ENCODE measurements at regions not wholly inside any gene's neighbourhood (a gene's known extent, or its start where the extent isn't known, plus 50 kb on each side); places are given as distances from the start of the nearest gene placed in this dataset.
A peak's percentile ranks its signal among the peaks of the same experiment; 100 is the strongest.
"Not testable (repeated sequence)": the region's sequence is repeated elsewhere in the genome, so short reads cannot be mapped to it uniquely, and the experiment has no call there.

- no peak for DNase-seq (ENCODE audit: low spot score)
Measured at GRCh38 chr4:56142088-56142487, 193.3 kb downstream of the CEP135 start.

- DNase-seq (ENCODE audit: low spot score), result no peak
Measured at GRCh38 chr4:56139241-56139827, 190.6 kb downstream of the CEP135 start.

- DNase-seq (ENCODE audit: low spot score), result not testable (repeated sequence)
Measured at GRCh38 chr4:56134834-56135233, 186.1 kb downstream of the CEP135 start.

GRCh38 chr4:56134266-56134665 is 185.5 kb downstream of the CEP135 start:
- DNase-seq (ENCODE audit: low spot score), result peak; percentile 23

- DNase-seq (ENCODE audit: low spot score), result no peak
Measured at GRCh38 chr4:56132835-56133234, 184.1 kb downstream of the CEP135 start.

GRCh38 chr4:56132188-56132587 is 183.4 kb downstream of the CEP135 start:
- not testable (repeated sequence) for DNase-seq (ENCODE audit: low spot score)

- DNase-seq (ENCODE audit: low spot score), result no peak
Measured at GRCh38 chr4:56130606-56131155, 181.9 kb downstream of the CEP135 start.

- DNase-seq (ENCODE audit: low spot score), result peak; percentile 33
Measured at GRCh38 chr4:56129431-56129861, 180.7 kb downstream of the CEP135 start.

GRCh38 chr4:56128213-56128612 is 179.5 kb downstream of the CEP135 start:
- no peak for DNase-seq (ENCODE audit: low spot score)

- DNase-seq (ENCODE audit: low spot score), result no peak
Measured at GRCh38 chr4:56127716-56128115, 179.0 kb downstream of the CEP135 start.

- DNase-seq (ENCODE audit: low spot score), result no peak
Measured at GRCh38 chr4:56123547-56123946, 174.8 kb downstream of the CEP135 start.

GRCh38 chr4:56123051-56123450 is 174.3 kb downstream of the CEP135 start:
- DNase-seq (ENCODE audit: low spot score), result no peak

GRCh38 chr4:56118845-56119244 is 170.1 kb downstream of the CEP135 start:
- DNase-seq (ENCODE audit: low spot score), result no peak

GRCh38 chr4:56118055-56118454 is 169.3 kb downstream of the CEP135 start:
- DNase-seq (ENCODE audit: low spot score), result no peak

GRCh38 chr4:56115898-56116297 is 167.2 kb downstream of the CEP135 start:
- no peak for DNase-seq (ENCODE audit: low spot score)

- peak; percentile 37 for DNase-seq (ENCODE audit: low spot score)
Measured at GRCh38 chr4:56112377-56112776, 163.6 kb downstream of the CEP135 start.

GRCh38 chr4:56106180-56107147 is 157.7 kb downstream of the CEP135 start:
- DNase-seq (ENCODE audit: low spot score), result no peak

GRCh38 chr4:56104188-56104587 is 155.4 kb downstream of the CEP135 start:
- no peak for DNase-seq (ENCODE audit: low spot score)

GRCh38 chr4:56102601-56103000 is 153.9 kb downstream of the CEP135 start:
- DNase-seq (ENCODE audit: low spot score), result no peak

GRCh38 chr4:56099378-56099786 is 150.6 kb downstream of the CEP135 start:
- no peak for DNase-seq (ENCODE audit: low spot score)

GRCh38 chr4:56093576-56093975 is 144.8 kb downstream of the CEP135 start:
- DNase-seq (ENCODE audit: low spot score), result no peak

- DNase-seq (ENCODE audit: low spot score), result no peak
Measured at GRCh38 chr4:56092540-56092939, 143.8 kb downstream of the CEP135 start.

- no peak for DNase-seq (ENCODE audit: low spot score)
Measured at GRCh38 chr4:56086561-56086960, 137.8 kb downstream of the CEP135 start.
